ENCODE measurements at regions not wholly inside any gene's neighbourhood (a gene's known extent, or its start where the extent isn't known, plus 50 kb on each side); places are given as distances from the start of the nearest gene placed in this dataset.

DNA sequence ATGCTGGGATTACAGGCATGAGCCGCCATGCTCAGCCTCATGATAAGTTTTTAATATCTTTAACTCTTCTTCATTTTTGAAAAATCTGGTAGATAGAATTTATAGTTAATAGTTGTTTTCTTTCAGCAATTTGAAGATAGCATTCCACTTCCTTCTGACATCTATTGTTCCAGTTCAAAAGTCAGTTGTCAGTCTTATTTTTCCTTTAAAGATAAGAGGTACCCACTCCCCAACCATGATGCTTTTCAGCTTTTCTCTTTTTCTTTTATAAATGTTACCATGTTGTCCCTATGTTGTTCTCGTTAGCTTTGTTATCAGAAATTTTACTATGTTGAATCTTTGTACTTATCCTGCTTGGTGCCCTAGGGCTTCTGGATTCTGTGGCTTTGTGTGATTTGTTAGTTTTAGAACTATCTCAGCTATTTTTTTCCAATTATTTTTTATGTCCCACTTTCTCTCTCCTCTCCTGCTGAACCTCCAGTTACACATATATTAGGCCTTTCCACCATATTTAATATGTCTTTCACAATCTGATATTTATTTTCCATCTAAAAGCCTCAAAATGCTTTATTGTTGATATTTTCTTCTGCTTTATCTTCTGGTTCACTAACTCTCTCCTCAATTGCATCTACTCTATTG lies 181.6 kb upstream of the FOXN3 start:
- TF ChIP-seq, protein P1, sequence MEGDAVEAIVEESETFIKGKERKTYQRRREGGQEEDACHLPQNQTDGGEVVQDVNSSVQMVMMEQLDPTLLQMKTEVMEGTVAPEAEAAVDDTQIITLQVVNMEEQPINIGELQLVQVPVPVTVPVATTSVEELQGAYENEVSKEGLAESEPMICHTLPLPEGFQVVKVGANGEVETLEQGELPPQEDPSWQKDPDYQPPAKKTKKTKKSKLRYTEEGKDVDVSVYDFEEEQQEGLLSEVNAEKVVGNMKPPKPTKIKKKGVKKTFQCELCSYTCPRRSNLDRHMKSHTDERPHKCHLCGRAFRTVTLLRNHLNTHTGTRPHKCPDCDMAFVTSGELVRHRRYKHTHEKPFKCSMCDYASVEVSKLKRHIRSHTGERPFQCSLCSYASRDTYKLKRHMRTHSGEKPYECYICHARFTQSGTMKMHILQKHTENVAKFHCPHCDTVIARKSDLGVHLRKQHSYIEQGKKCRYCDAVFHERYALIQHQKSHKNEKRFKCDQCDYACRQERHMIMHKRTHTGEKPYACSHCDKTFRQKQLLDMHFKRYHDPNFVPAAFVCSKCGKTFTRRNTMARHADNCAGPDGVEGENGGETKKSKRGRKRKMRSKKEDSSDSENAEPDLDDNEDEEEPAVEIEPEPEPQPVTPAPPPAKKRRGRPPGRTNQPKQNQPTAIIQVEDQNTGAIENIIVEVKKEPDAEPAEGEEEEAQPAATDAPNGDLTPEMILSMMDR (IDR thresholded peaks at IDR 0.05; ENCODE audit: low read length): no peak
- TF ChIP-seq EZH2 (IDR thresholded peaks at IDR 0.05; ENCODE audit: borderline replicate concordance, low read length): no peak

All from OCI-LY1 (cell line).